Choroid plexus epithelial cell (primary cell): ENCODE measurements at regions not wholly inside any gene's neighbourhood (a gene's known extent, or its start where the extent isn't known, plus 50 kb on each side); places are given as distances from the start of the nearest gene placed in this dataset.

ENCODE experiments used
- DNase-seq: peaks from one replicate; pipeline ENCODE4 v3.0.0-alpha.2; 2010; ENCODE audit warnings: low read depth
- H3K4me3 ChIP-seq: 2 replicates; pipeline ENCODE4 v1.5.1; 2011; ENCODE audit warnings: low read depth, mild to moderate bottlenecking, control low read depth, low read length, moderate library complexity
- CTCF ChIP-seq: conservative IDR thresholded peaks from 2 replicates; pipeline ENCODE4 v1.5.1; 2011; ENCODE audit warnings: low read depth, mild to moderate bottlenecking, control low read depth, inconsistent platforms, low read length, moderate library complexity

GRCh38 chr2:37766106-37766505 is 94.7 kb upstream of the CDC42EP3 start:
- no peak for DNase-seq
- no peak overlapping the region for H3K4me3 ChIP-seq
- TF ChIP-seq CTCF = no peak

- no peak for TF ChIP-seq CTCF
- H3K4me3 ChIP-seq = no peak overlapping the region
- DNase-seq = no peak
Observed at GRCh38 chr2:37767046-37767445, 95.6 kb upstream of the CDC42EP3 start.

- DNase-seq = peak; percentile 97
- H3K4me3 ChIP-seq = no peak overlapping the region
- no peak for TF ChIP-seq CTCF
Observed at GRCh38 chr2:37767959-37768925, 96.8 kb upstream of the CDC42EP3 start.

GRCh38 chr2:37769551-37769950 is 98.1 kb upstream of the CDC42EP3 start:
- no peak for DNase-seq
- no peak overlapping the region for H3K4me3 ChIP-seq
- TF ChIP-seq CTCF = no peak

- H3K4me3 ChIP-seq = no peak overlapping the region
- no peak for DNase-seq
- no peak for TF ChIP-seq CTCF
Observed at GRCh38 chr2:37770797-37771196, 99.4 kb upstream of the CDC42EP3 start.

GRCh38 chr2:37771600-37772088 is 100.2 kb upstream of the CDC42EP3 start:
- peak; percentile 59 for DNase-seq
- TF ChIP-seq CTCF = no peak
- H3K4me3 ChIP-seq = no peak overlapping the region
